ENCODE measurements at regions not wholly inside any gene's neighbourhood (a gene's known extent, or its start where the extent isn't known, plus 50 kb on each side); places are given as distances from the start of the nearest gene placed in this dataset.
"Not testable (repeated sequence)": the region's sequence is repeated elsewhere in the genome, so short reads cannot be mapped to it uniquely, and the experiment has no call there.

DNA sequence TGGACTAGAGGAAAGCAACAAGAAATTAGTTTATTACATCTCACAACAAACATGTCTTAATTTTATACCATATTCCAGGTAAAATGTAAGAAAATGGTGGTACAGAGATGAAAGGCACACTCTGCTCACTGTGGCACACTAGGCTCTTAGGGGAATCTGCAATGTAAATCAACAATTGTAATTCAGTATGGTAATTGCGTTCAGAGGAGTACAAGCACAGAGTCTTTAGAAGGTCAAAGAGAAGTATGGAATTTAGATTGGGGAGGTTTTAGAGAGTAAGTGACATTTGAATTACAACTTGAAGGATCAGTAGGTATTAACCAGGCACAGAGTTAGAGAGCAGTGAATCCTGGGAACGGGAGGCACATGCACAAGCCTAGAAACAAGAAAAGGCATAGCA is 694.0 kb upstream of the USP15 start:
- Histone ChIP-seq H3K27ac (ENCODE audit: low read length) (no peak overlapping the region), H3K9me3 (ENCODE audit: insufficient read depth, low read length) (no peaks in the 10 kb centered on the region), H3K4me3 (ENCODE audit: low read length) (no peak overlapping the region), H3K27me3 (ENCODE audit: low read depth, low read length) (no peaks in the 10 kb centered on the region), H3K36me3 (replicated peaks; ENCODE audit: low read depth, low read length) (no peaks in the 10 kb centered on the region), H3K4me2 (ENCODE audit: low read length) (no peak overlapping the region), H4K20me1 (ENCODE audit: insufficient read depth, low read length) (no peaks in the 10 kb centered on the region), H2AFZ (ENCODE audit: low read depth, low read length) (no peak overlapping the region), H3K79me2 (ENCODE audit: low read length) (no peaks in the 10 kb centered on the region), H3K9ac (ENCODE audit: low read length) (no peak overlapping the region), H3K4me1 (ENCODE audit: low read length) (no peaks in the 10 kb centered on the region)
- TF ChIP-seq EZH2phosphoT487 (IDR thresholded peaks at IDR 0.05; ENCODE audit: low read depth): no peak
- TF ChIP-seq, protein P1, sequence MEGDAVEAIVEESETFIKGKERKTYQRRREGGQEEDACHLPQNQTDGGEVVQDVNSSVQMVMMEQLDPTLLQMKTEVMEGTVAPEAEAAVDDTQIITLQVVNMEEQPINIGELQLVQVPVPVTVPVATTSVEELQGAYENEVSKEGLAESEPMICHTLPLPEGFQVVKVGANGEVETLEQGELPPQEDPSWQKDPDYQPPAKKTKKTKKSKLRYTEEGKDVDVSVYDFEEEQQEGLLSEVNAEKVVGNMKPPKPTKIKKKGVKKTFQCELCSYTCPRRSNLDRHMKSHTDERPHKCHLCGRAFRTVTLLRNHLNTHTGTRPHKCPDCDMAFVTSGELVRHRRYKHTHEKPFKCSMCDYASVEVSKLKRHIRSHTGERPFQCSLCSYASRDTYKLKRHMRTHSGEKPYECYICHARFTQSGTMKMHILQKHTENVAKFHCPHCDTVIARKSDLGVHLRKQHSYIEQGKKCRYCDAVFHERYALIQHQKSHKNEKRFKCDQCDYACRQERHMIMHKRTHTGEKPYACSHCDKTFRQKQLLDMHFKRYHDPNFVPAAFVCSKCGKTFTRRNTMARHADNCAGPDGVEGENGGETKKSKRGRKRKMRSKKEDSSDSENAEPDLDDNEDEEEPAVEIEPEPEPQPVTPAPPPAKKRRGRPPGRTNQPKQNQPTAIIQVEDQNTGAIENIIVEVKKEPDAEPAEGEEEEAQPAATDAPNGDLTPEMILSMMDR (IDR thresholded peaks at IDR 0.05; ENCODE audit: low read depth, low read length): no peak

DNA sequence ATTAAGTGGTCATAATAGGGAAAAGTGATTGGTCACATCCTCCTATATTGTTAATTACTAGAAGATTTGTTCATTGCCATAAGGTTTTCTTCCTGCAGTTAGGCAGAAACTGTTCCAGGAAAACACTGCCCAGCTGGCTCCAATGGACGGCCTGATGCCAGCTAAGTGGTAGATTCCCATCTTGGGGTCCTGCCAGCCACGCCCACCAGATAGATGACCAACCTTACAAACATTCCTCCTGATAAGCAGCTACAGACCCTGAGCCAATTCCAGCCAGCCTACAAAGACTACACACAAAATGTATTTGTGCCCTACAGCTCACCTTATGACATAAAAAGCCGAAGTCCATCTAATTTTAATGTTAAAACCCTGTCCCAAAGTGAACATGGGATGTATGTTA is 685.9 kb upstream of the USP15 start:
- Histone ChIP-seq H3K4me2 (ENCODE audit: low read length) (no peak overlapping the region), H3K36me3 (replicated peaks; ENCODE audit: low read depth, low read length) (no peaks in the 10 kb centered on the region), H3K79me2 (ENCODE audit: low read length) (no peaks in the 10 kb centered on the region), H3K9ac (ENCODE audit: low read length) (no peak overlapping the region), H3K27ac (ENCODE audit: low read length) (no peak overlapping the region), H4K20me1 (ENCODE audit: insufficient read depth, low read length) (no peaks in the 10 kb centered on the region), H2AFZ (ENCODE audit: low read depth, low read length) (no peak overlapping the region), H3K4me1 (ENCODE audit: low read length) (no peaks in the 10 kb centered on the region), H3K9me3 (ENCODE audit: insufficient read depth, low read length) (no peaks in the 10 kb centered on the region), H3K4me3 (ENCODE audit: low read length) (no peak overlapping the region), H3K27me3 (ENCODE audit: low read depth, low read length) (no peaks in the 10 kb centered on the region)
- TF ChIP-seq, protein P1 (IDR thresholded peaks at IDR 0.05; ENCODE audit: low read depth, low read length): no peak
- TF ChIP-seq EZH2phosphoT487 (IDR thresholded peaks at IDR 0.05; ENCODE audit: low read depth): no peak

GRCh38 chr12:61584943-61585342 is 675.3 kb upstream of the USP15 start:
- Histone ChIP-seq H2AFZ (ENCODE audit: low read depth, low read length) (no peak overlapping the region), H3K27ac (ENCODE audit: low read length) (no peak overlapping the region), H3K4me2 (ENCODE audit: low read length) (no peak overlapping the region), H3K9ac (ENCODE audit: low read length) (no peak overlapping the region), H4K20me1 (ENCODE audit: insufficient read depth, low read length) (no peaks in the 10 kb centered on the region), H3K79me2 (ENCODE audit: low read length) (no peaks in the 10 kb centered on the region), H3K4me3 (ENCODE audit: low read length) (no peak overlapping the region), H3K4me1 (ENCODE audit: low read length) (no peaks in the 10 kb centered on the region), H3K36me3 (replicated peaks; ENCODE audit: low read depth, low read length) (no peaks in the 10 kb centered on the region), H3K27me3 (ENCODE audit: low read depth, low read length) (no peaks in the 10 kb centered on the region), H3K9me3 (ENCODE audit: insufficient read depth, low read length) (no peaks in the 10 kb centered on the region)
- no peak for TF ChIP-seq EZH2phosphoT487 (IDR thresholded peaks at IDR 0.05; ENCODE audit: low read depth)
- TF ChIP-seq, protein P1 (IDR thresholded peaks at IDR 0.05; ENCODE audit: low read depth, low read length): no peak

DNA sequence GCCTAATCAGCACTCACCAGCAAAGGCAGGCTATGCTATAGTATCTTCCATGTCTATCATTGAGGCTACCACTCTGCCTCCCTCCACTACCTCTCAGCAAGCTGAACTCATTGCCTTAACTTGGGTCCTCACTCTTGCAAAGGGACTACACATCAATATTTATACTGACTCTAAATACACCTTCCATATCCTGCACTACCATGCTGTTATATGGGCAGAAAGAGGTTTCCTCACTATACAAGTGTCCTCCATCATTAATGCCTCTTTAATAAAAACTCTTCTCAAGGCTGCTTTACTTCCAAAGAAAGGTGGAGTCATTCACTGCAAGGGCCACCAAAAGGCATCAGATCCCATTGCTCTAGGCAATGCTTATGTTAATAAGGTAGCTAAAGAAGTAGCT is 669.3 kb upstream of the USP15 start:
- not testable (repeated sequence) for H3K27ac ChIP-seq (ENCODE audit: low read length); H3K79me2 ChIP-seq (ENCODE audit: low read length); H3K4me1 ChIP-seq (ENCODE audit: low read length); H3K36me3 ChIP-seq (replicated peaks; ENCODE audit: low read depth, low read length); H3K9ac ChIP-seq (ENCODE audit: low read length); H3K9me3 ChIP-seq (ENCODE audit: insufficient read depth, low read length); H3K4me2 ChIP-seq (ENCODE audit: low read length); H3K4me3 ChIP-seq (ENCODE audit: low read length); H3K27me3 ChIP-seq (ENCODE audit: low read depth, low read length); H4K20me1 ChIP-seq (ENCODE audit: insufficient read depth, low read length); H2AFZ ChIP-seq (ENCODE audit: low read depth, low read length)

DNA sequence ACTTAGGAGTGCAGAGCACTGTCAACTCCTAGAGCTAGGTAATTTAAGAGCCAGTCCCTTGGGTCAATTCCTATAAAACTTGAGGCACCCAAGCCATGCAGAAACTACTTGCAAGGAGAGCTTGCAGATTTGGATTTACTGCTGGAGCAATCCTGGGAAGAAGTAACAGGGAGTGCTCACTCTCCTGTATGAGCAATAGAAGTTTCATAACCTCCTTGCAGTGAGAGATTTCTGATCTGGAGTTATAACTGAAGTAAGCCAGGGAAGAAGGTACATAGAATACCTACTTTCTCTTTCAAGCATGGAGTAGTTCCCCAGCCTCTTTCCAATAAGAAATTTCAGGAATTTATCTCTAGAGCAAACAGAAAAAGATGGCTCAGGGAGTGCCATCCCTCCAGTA is 650.1 kb upstream of the USP15 start:
- Histone ChIP-seq H2AFZ (ENCODE audit: low read depth, low read length) (no peak overlapping the region), H3K4me1 (ENCODE audit: low read length) (no peaks in the 10 kb centered on the region), H3K4me3 (ENCODE audit: low read length) (no peak overlapping the region), H3K27ac (ENCODE audit: low read length) (no peak overlapping the region), H3K4me2 (ENCODE audit: low read length) (no peak overlapping the region), H4K20me1 (ENCODE audit: insufficient read depth, low read length) (no peaks in the 10 kb centered on the region), H3K36me3 (replicated peaks; ENCODE audit: low read depth, low read length) (no peaks in the 10 kb centered on the region), H3K27me3 (ENCODE audit: low read depth, low read length) (no peaks in the 10 kb centered on the region), H3K79me2 (ENCODE audit: low read length) (no peaks in the 10 kb centered on the region), H3K9ac (ENCODE audit: low read length) (no peak overlapping the region), H3K9me3 (ENCODE audit: insufficient read depth, low read length) (no peaks in the 10 kb centered on the region)
- no peak for TF ChIP-seq EZH2phosphoT487 (IDR thresholded peaks at IDR 0.05; ENCODE audit: low read depth)
- TF ChIP-seq, protein P1 (IDR thresholded peaks at IDR 0.05; ENCODE audit: low read depth, low read length): no peak

Measured in OCI-LY3 (cell line).